ENCODE measurements at regions not wholly inside any gene's neighbourhood (a gene's known extent, or its start where the extent isn't known, plus 50 kb on each side); places are given as distances from the start of the nearest gene placed in this dataset.
A peak's percentile ranks its signal among the peaks of the same experiment; 100 is the strongest.
"Not testable (repeated sequence)": the region's sequence is repeated elsewhere in the genome, so short reads cannot be mapped to it uniquely, and the experiment has no call there.

- DNase-seq; H3K27ac ChIP-seq (ENCODE audit: insufficient read depth, low read length, poor library complexity, severe bottlenecking); H3K4me3 ChIP-seq (ENCODE audit: insufficient read depth, low read depth, low read length, poor library complexity, severe bottlenecking); H3K9me3 ChIP-seq (ENCODE audit: control insufficient read depth, low read length); H3K36me3 ChIP-seq (ENCODE audit: control insufficient read depth, insufficient read depth, low read length); H3K4me1 ChIP-seq (ENCODE audit: control insufficient read depth, insufficient read depth, low read length, poor library complexity, severe bottlenecking); H3K27me3 ChIP-seq (replicated peaks; ENCODE audit: control insufficient read depth, insufficient read depth, low read length, poor library complexity, severe bottlenecking): not testable (repeated sequence)
Measured at GRCh38 chr15:85283815-85284214, 96.6 kb upstream of the AKAP13 start.

DNA sequence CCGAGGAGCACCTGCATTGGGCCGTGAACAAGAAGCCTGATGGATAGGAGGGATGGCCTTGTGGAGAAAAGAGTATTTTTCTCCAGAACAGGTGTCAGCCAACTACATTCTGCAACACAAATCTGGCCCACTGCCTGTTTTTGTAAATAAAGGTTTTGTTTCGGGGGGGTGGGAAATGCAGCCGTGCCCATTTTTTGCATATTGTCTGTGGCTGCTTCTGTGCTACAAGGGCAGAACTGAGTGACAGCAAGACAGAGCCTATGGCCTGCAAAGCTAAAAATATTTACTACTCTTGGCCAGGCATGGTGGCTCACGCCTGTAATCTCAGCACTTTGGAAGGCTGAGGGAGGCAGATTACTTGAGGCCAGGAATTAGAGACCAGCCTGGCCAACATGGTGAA is 95.9 kb upstream of the AKAP13 start:
- H3K4me1 ChIP-seq (ENCODE audit: control insufficient read depth, insufficient read depth, low read length, poor library complexity, severe bottlenecking), result no peaks in the 10 kb centered on the region
- H3K27me3 ChIP-seq (replicated peaks; ENCODE audit: control insufficient read depth, insufficient read depth, low read length, poor library complexity, severe bottlenecking), result no peaks in the 10 kb centered on the region
- no peak overlapping the region for H3K4me3 ChIP-seq (ENCODE audit: insufficient read depth, low read depth, low read length, poor library complexity, severe bottlenecking)
- DNase-seq, result no peak
- no peak overlapping the region for H3K27ac ChIP-seq (ENCODE audit: insufficient read depth, low read length, poor library complexity, severe bottlenecking)
- no peaks in the 10 kb centered on the region for H3K9me3 ChIP-seq (ENCODE audit: control insufficient read depth, low read length)
- H3K36me3 ChIP-seq (ENCODE audit: control insufficient read depth, insufficient read depth, low read length), result no peaks in the 10 kb centered on the region

DNA sequence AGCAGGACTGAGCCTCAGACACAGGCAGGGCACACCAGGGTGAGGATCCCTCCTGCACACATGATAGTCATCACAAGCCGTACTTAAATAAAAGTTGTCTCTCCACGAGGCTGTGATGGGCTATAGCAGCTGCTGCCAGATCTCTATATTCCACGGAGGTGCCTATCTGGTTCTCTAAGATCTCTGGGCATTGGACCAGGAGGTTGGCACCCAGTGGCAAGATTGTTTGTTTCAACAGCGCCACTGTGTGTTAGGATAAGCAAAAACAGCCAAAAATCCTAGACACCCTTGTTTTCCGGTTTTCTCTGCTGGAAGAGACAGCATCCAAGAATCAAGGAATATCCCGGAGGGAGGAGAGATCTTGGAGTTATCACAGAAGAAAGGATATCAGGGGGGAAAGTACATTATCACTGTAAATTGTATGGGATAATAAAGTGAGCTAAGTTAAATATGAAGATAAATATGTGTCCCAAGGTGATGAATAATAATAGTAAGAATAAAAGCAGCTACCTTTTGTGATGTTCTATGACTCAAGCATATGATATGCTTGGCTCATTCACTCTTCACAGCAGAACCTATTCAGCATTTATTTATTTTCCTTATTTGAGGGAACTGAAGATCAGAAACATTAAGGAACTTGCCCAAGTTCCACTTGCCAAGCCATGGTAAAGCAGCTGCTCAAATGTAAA is 90.6 kb upstream of the AKAP13 start:
- no peak overlapping the region for H3K4me3 ChIP-seq (ENCODE audit: insufficient read depth, low read depth, low read length, poor library complexity, severe bottlenecking)
- no peaks in the 10 kb centered on the region for H3K27me3 ChIP-seq (replicated peaks; ENCODE audit: control insufficient read depth, insufficient read depth, low read length, poor library complexity, severe bottlenecking)
- no peaks in the 10 kb centered on the region for H3K36me3 ChIP-seq (ENCODE audit: control insufficient read depth, insufficient read depth, low read length)
- no peak overlapping the region for H3K27ac ChIP-seq (ENCODE audit: insufficient read depth, low read length, poor library complexity, severe bottlenecking)
- no peak for DNase-seq
- no peaks in the 10 kb centered on the region for H3K4me1 ChIP-seq (ENCODE audit: control insufficient read depth, insufficient read depth, low read length, poor library complexity, severe bottlenecking)
- H3K9me3 ChIP-seq (ENCODE audit: control insufficient read depth, low read length), result no peaks in the 10 kb centered on the region

DNA sequence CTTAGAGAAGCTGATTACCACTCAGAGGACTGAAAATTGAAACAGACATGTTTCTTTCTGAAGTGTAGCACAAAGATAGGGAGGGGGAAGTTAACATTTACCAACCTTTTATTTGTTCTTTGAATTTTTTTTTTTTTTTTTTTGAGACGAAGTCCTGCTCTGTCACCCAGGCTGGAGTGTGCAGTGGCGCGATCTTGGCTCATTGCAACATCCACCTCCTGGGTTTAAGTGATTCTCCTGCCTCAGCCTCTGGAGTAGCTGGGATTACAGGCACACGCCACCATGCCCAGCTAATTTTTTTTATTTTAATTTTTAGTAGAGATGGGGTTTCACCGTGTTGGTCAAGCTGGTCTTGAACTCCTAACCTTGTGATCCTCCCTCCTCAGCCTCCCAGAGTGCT is 87.8 kb upstream of the AKAP13 start:
- H3K4me3 ChIP-seq (ENCODE audit: insufficient read depth, low read depth, low read length, poor library complexity, severe bottlenecking); H3K27me3 ChIP-seq (replicated peaks; ENCODE audit: control insufficient read depth, insufficient read depth, low read length, poor library complexity, severe bottlenecking); H3K9me3 ChIP-seq (ENCODE audit: control insufficient read depth, low read length); H3K27ac ChIP-seq (ENCODE audit: insufficient read depth, low read length, poor library complexity, severe bottlenecking); DNase-seq; H3K4me1 ChIP-seq (ENCODE audit: control insufficient read depth, insufficient read depth, low read length, poor library complexity, severe bottlenecking); H3K36me3 ChIP-seq (ENCODE audit: control insufficient read depth, insufficient read depth, low read length): not testable (repeated sequence)

- H3K4me1 ChIP-seq (ENCODE audit: control insufficient read depth, insufficient read depth, low read length, poor library complexity, severe bottlenecking), result peaks cover 5% of the 10 kb centered on the region
- H3K36me3 ChIP-seq (ENCODE audit: control insufficient read depth, insufficient read depth, low read length), result no peaks in the 10 kb centered on the region
- no peak overlapping the region for H3K27ac ChIP-seq (ENCODE audit: insufficient read depth, low read length, poor library complexity, severe bottlenecking)
- peak; percentile 24 to 45 (median 32) for DNase-seq
- peak overlapping the region; percentile 37 for H3K4me3 ChIP-seq (ENCODE audit: insufficient read depth, low read depth, low read length, poor library complexity, severe bottlenecking)
- no peaks in the 10 kb centered on the region for H3K27me3 ChIP-seq (replicated peaks; ENCODE audit: control insufficient read depth, insufficient read depth, low read length, poor library complexity, severe bottlenecking)
- no peaks in the 10 kb centered on the region for H3K9me3 ChIP-seq (ENCODE audit: control insufficient read depth, low read length)
Measured at GRCh38 chr15:85296615-85297402, 83.6 kb upstream of the AKAP13 start.

DNA sequence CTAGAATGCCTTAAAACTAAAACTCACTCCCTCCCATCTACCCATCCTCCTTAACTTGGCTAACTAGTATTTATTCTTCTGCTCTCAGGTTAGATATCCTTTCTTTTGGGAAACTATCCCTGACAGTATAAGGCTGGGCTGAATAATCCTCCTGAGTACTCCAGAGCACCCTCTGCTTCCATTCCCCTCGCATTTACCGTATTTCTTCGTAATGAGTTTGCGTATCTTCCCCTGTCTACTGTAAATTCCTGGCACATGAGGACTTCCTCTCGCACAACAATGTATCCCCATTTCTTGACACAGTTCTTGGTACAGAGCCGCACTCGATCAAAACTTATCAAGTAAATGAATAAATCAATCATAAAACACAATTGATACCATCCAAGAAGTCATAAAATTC is 82.9 kb upstream of the AKAP13 start:
- H3K27ac ChIP-seq (ENCODE audit: insufficient read depth, low read length, poor library complexity, severe bottlenecking), result no peak overlapping the region
- no peaks in the 10 kb centered on the region for H3K9me3 ChIP-seq (ENCODE audit: control insufficient read depth, low read length)
- H3K4me1 ChIP-seq (ENCODE audit: control insufficient read depth, insufficient read depth, low read length, poor library complexity, severe bottlenecking), result peaks cover 5% of the 10 kb centered on the region
- no peaks in the 10 kb centered on the region for H3K27me3 ChIP-seq (replicated peaks; ENCODE audit: control insufficient read depth, insufficient read depth, low read length, poor library complexity, severe bottlenecking)
- H3K36me3 ChIP-seq (ENCODE audit: control insufficient read depth, insufficient read depth, low read length), result no peaks in the 10 kb centered on the region
- DNase-seq, result no peak
- H3K4me3 ChIP-seq (ENCODE audit: insufficient read depth, low read depth, low read length, poor library complexity, severe bottlenecking), result no peak overlapping the region

GRCh38 chr15:85298366-85298765 is 82.0 kb upstream of the AKAP13 start:
- Histone ChIP-seq H3K4me3 (ENCODE audit: insufficient read depth, low read depth, low read length, poor library complexity, severe bottlenecking) (no peak overlapping the region), H3K27me3 (replicated peaks; ENCODE audit: control insufficient read depth, insufficient read depth, low read length, poor library complexity, severe bottlenecking) (no peaks in the 10 kb centered on the region), H3K9me3 (ENCODE audit: control insufficient read depth, low read length) (no peaks in the 10 kb centered on the region), H3K36me3 (ENCODE audit: control insufficient read depth, insufficient read depth, low read length) (no peaks in the 10 kb centered on the region), H3K4me1 (ENCODE audit: control insufficient read depth, insufficient read depth, low read length, poor library complexity, severe bottlenecking) (peaks cover 5% of the 10 kb centered on the region), H3K27ac (ENCODE audit: insufficient read depth, low read length, poor library complexity, severe bottlenecking) (no peak overlapping the region)
- no peak for DNase-seq

GRCh38 chr15:85298941-85299340 is 81.5 kb upstream of the AKAP13 start:
- H3K27ac ChIP-seq (ENCODE audit: insufficient read depth, low read length, poor library complexity, severe bottlenecking), result no peak overlapping the region
- H3K27me3 ChIP-seq (replicated peaks; ENCODE audit: control insufficient read depth, insufficient read depth, low read length, poor library complexity, severe bottlenecking), result no peaks in the 10 kb centered on the region
- H3K36me3 ChIP-seq (ENCODE audit: control insufficient read depth, insufficient read depth, low read length), result no peaks in the 10 kb centered on the region
- peaks cover 5% of the 10 kb centered on the region for H3K4me1 ChIP-seq (ENCODE audit: control insufficient read depth, insufficient read depth, low read length, poor library complexity, severe bottlenecking)
- no peak for DNase-seq
- H3K9me3 ChIP-seq (ENCODE audit: control insufficient read depth, low read length), result no peaks in the 10 kb centered on the region
- no peak overlapping the region for H3K4me3 ChIP-seq (ENCODE audit: insufficient read depth, low read depth, low read length, poor library complexity, severe bottlenecking)

DNA sequence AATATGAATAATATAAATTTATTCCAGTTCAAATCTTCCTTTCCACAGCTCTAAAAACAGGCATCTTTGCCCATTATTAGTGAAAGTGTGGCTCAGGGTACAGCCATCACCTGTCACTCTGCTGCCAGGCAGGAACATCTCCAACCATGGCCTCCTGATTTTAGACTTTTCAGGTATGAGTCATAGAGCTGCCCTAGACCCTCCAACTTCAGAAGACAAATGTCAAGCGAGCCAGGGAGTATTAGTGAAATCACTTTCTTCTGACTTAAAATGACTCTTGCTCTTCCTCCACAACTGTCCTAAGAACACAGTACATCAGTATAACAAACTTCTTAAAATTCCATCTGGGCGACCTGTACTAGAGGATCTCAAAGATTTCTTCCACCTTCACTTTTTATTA is 78.1 kb upstream of the AKAP13 start:
- no peaks in the 10 kb centered on the region for H3K27me3 ChIP-seq (replicated peaks; ENCODE audit: control insufficient read depth, insufficient read depth, low read length, poor library complexity, severe bottlenecking)
- no peaks in the 10 kb centered on the region for H3K36me3 ChIP-seq (ENCODE audit: control insufficient read depth, insufficient read depth, low read length)
- H3K4me1 ChIP-seq (ENCODE audit: control insufficient read depth, insufficient read depth, low read length, poor library complexity, severe bottlenecking), result no peaks in the 10 kb centered on the region
- H3K4me3 ChIP-seq (ENCODE audit: insufficient read depth, low read depth, low read length, poor library complexity, severe bottlenecking), result no peak overlapping the region
- no peak overlapping the region for H3K27ac ChIP-seq (ENCODE audit: insufficient read depth, low read length, poor library complexity, severe bottlenecking)
- no peaks in the 10 kb centered on the region for H3K9me3 ChIP-seq (ENCODE audit: control insufficient read depth, low read length)
- no peak for DNase-seq

GRCh38 chr15:85305050-85305449 is 75.4 kb upstream of the AKAP13 start:
- H3K27me3 ChIP-seq (replicated peaks; ENCODE audit: control insufficient read depth, insufficient read depth, low read length, poor library complexity, severe bottlenecking), result no peaks in the 10 kb centered on the region
- DNase-seq, result no peak
- no peaks in the 10 kb centered on the region for H3K9me3 ChIP-seq (ENCODE audit: control insufficient read depth, low read length)
- H3K27ac ChIP-seq (ENCODE audit: insufficient read depth, low read length, poor library complexity, severe bottlenecking), result no peak overlapping the region
- no peak overlapping the region for H3K4me3 ChIP-seq (ENCODE audit: insufficient read depth, low read depth, low read length, poor library complexity, severe bottlenecking)
- H3K36me3 ChIP-seq (ENCODE audit: control insufficient read depth, insufficient read depth, low read length), result no peaks in the 10 kb centered on the region
- H3K4me1 ChIP-seq (ENCODE audit: control insufficient read depth, insufficient read depth, low read length, poor library complexity, severe bottlenecking), result peaks cover 2% of the 10 kb centered on the region

All from effector memory CD4-positive, alpha-beta T cell (primary cell).